ENCODE measurements at regions not wholly inside any gene's neighbourhood (a gene's known extent, or its start where the extent isn't known, plus 50 kb on each side); places are given as distances from the start of the nearest gene placed in this dataset.
"Not testable (repeated sequence)": the region's sequence is repeated elsewhere in the genome, so short reads cannot be mapped to it uniquely, and the experiment has no call there.

DNA sequence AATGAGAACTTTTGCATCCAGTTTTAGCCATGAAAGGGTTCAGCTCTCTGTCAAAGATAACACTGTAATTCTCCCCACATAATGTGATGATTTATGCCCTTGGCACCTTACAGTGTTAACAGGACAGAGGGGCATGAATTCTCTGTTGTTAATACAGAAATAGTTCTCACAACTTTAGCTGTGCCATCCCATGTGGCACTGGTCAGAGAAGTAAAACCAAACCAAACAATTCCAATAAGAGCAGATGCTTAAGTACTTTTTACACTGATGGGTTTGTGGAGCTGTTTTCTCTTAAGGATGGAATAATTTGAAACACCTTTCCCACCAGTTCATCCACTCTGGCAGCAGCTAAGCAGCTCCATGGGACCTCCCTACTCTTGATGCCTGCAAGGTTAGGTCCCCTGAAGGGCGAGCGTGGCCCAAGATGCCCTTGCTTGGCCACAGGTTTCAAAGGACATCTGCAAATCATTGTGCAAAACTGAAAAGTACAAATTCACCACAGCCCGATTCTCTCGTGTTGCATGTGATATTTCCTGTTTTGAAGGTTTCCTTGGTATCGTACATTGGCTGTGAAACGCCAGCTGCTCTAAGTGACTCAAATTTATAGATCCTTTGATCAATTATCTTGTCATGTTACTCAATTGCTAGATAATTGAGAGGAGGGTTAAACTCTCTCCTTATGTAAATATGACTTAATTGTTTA is 82.5 kb upstream of the CREB5 start:
- 55% methylated on average over 6 of the region's 6 CpGs for WGBS (ENCODE audit: insufficient coverage, low coverage, low lambda C conversion rate, missing lambda C conversion rate)
- Histone ChIP-seq H3K4me3 (no peak overlapping the region), H3K27ac (no peak overlapping the region), H3K9me3 (no peaks in the 10 kb centered on the region), H3K36me3 (no peaks in the 10 kb centered on the region), H3K27me3 (no peaks in the 10 kb centered on the region), H3K4me1 (no peaks in the 10 kb centered on the region)
- intact Hi-C loops (cut with DNase I) = no loop called here
- DNase-seq (no peak), ATAC-seq (no peak)
- no peak for TF ChIP-seq POLR2A (IDR thresholded peaks at IDR 0.05)
- TF ChIP-seq, protein P1, sequence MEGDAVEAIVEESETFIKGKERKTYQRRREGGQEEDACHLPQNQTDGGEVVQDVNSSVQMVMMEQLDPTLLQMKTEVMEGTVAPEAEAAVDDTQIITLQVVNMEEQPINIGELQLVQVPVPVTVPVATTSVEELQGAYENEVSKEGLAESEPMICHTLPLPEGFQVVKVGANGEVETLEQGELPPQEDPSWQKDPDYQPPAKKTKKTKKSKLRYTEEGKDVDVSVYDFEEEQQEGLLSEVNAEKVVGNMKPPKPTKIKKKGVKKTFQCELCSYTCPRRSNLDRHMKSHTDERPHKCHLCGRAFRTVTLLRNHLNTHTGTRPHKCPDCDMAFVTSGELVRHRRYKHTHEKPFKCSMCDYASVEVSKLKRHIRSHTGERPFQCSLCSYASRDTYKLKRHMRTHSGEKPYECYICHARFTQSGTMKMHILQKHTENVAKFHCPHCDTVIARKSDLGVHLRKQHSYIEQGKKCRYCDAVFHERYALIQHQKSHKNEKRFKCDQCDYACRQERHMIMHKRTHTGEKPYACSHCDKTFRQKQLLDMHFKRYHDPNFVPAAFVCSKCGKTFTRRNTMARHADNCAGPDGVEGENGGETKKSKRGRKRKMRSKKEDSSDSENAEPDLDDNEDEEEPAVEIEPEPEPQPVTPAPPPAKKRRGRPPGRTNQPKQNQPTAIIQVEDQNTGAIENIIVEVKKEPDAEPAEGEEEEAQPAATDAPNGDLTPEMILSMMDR (IDR thresholded peaks at IDR 0.05) = no peak

DNA sequence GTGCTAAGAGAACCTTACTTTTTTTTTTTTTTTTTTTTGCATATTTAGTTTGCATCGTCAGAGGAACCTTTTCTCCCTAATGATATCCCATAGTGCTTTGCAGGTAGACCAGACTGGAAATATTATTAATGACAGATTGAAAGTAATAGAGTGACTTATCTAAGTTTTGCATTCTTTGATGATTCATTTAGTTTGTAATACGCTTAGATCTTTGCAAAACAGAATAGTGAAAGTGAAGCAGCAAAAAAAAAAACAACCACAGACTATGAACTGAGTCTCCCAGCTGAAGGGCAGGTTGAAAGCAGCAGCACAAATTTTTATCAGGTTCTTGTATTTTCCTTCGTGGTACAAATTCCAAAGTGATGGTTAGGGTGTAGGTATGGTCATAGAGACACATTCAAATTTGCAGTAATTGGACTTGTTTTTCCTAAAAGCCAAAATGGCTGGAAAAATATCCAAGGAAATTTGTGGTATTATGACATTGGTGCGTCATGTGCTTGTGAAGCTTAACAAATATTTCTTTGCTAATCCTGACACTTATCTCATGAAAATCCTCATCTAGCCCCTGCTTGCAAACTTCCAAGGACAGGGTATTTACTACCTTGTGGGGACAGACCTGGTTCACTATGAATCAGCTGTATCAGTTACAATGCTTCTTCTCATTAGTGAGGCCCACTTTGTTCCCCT is 81.8 kb upstream of the CREB5 start:
- H3K27me3 ChIP-seq = no peaks in the 10 kb centered on the region
- intact Hi-C loops (cut with DNase I) = no loop called here
- 49% methylated on average over 4 of the region's 4 CpGs for WGBS (ENCODE audit: insufficient coverage, low coverage, low lambda C conversion rate, missing lambda C conversion rate)

DNA sequence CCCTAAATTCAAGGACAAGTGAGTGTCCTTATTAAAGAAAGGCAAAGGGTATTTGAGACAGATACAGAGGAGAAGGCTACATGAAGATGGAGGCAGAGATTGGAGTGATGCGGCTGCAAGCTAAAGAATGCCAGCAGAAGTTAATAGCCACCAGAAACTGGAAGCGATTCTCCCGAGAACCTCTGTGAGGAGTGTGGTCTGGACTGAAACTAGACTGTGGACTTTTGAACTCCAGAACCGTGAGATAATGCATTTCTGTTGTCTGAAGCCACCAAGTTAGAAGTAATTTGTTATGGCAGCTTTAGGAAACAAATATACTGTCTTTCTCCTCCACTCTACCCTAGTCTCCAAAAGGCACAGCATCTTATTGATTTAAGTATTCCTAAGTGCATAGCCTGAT is 80.3 kb upstream of the CREB5 start:
- Histone ChIP-seq H3K27me3 (no peaks in the 10 kb centered on the region), H3K9me3 (peaks cover 0 to 5% (median 0%) of the 10 kb centered on the region in 4 donors), H3K4me1 (no peaks in the 10 kb centered on the region), H3K4me3 (no peak overlapping the region), H3K36me3 (no peaks in the 10 kb centered on the region), H3K27ac (no peak overlapping the region)
- DNase-seq (no peak), ATAC-seq (no peak)
- TF ChIP-seq POLR2A (IDR thresholded peaks at IDR 0.05) = no peak
- TF ChIP-seq, protein P1 (IDR thresholded peaks at IDR 0.05) = no peak
- 71% methylated on average over 4 of the region's 4 CpGs for WGBS (ENCODE audit: insufficient coverage, low coverage, low lambda C conversion rate, missing lambda C conversion rate)
- intact Hi-C loops (cut with DNase I) = no loop called here

More for the DNA sequence above, 81.8 kb upstream of the CREB5 start:
- DNase-seq (no peak), ATAC-seq (no peak)
- TF ChIP-seq POLR2A (IDR thresholded peaks at IDR 0.05) = no peak
- TF ChIP-seq, protein P1 (IDR thresholded peaks at IDR 0.05) = no peak
- H3K4me3 ChIP-seq = no peak overlapping the region
- no peaks in the 10 kb centered on the region for H3K4me1 ChIP-seq
- H3K9me3 ChIP-seq = peaks cover 0 to 4% (median 0%) of the 10 kb centered on the region in 4 donors
- H3K27ac ChIP-seq = no peak overlapping the region
- no peaks in the 10 kb centered on the region for H3K36me3 ChIP-seq

- H3K27me3 ChIP-seq; intact Hi-C loops (cut with DNase I): not testable (repeated sequence)
These were observed 78.8 kb upstream of the CREB5 start for GRCh38 chr7:28333548-28333947.

DNA sequence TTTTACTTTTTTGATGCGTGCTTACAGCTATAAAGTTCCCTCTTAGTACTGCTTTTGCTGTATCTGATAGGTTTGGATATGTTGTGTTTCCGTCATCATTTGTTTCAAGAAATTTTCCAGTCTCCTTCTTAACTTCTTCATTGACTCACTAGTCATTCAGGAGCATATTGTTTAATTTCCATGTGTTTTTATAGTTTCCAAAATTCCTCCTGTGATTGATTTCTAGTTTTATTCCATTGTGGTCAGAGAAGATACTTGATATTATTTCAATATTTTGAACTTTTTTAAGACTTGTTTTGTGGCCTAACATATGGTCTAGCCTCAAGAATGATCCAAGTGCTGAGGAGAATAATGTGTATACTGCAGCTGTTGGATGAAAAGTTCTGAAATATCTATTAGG is 75.5 kb upstream of the CREB5 start:
- H3K4me1 ChIP-seq = no peaks in the 10 kb centered on the region
- no peak overlapping the region for H3K4me3 ChIP-seq
- no peaks in the 10 kb centered on the region for H3K27me3 ChIP-seq
- H3K36me3 ChIP-seq = no peaks in the 10 kb centered on the region
- ATAC-seq = no peak
- TF ChIP-seq, protein P1 (IDR thresholded peaks at IDR 0.05) = no peak
- no peak for TF ChIP-seq POLR2A (IDR thresholded peaks at IDR 0.05)
- intact Hi-C loops (cut with DNase I) = no loop called here
- no peak for DNase-seq
- WGBS (ENCODE audit: insufficient coverage, low coverage, low lambda C conversion rate, missing lambda C conversion rate) = 80% methylated on average over 2 of the region's 2 CpGs
- no peak overlapping the region for H3K27ac ChIP-seq
- H3K9me3 ChIP-seq = peaks cover 0 to 5% (median 0%) of the 10 kb centered on the region in 4 donors

More at GRCh38 chr7:28333548-28333947, 78.8 kb upstream of the CREB5 start:
- H3K9me3 ChIP-seq, ATAC-seq, H3K4me1 ChIP-seq, DNase-seq, H3K27ac ChIP-seq, H3K4me3 ChIP-seq, H3K36me3 ChIP-seq: not testable (repeated sequence)

Measured in right lobe of liver (tissue), 6 donors.